ENCODE measurements at regions not wholly inside any gene's neighbourhood (a gene's known extent, or its start where the extent isn't known, plus 50 kb on each side); places are given as distances from the start of the nearest gene placed in this dataset.

GRCh38 chr10:130720235-130720634 lies 584.0 kb downstream of the GLRX3 start:
- H3K4me2 ChIP-seq (ENCODE audit: insufficient read depth, insufficient read length, low read length), result no peak overlapping the region
- H2BK5ac ChIP-seq (ENCODE audit: insufficient read length, low read length), result no peak overlapping the region
- no peak overlapping the region for H3K27ac ChIP-seq (ENCODE audit: insufficient read length, low read depth, low read length)
- H2AK5ac ChIP-seq (ENCODE audit: insufficient read length, low read length), result no peak overlapping the region
- no peaks in the 10 kb centered on the region for H3K4me1 ChIP-seq (ENCODE audit: insufficient read depth, low read length)
- no peak overlapping the region for H3K23ac ChIP-seq (ENCODE audit: insufficient read length, low read depth, low read length)
- Mint-ChIP-seq H3K9me3 (no peaks in the 10 kb centered on the region), H3K4me1 (no peaks in the 10 kb centered on the region; a peak in 1 of 4 replicates), H3K27me3 (ENCODE audit: low read depth) (no peaks in the 10 kb centered on the region), H3K27ac (no peak overlapping the region), H3K36me3 (ENCODE audit: insufficient read depth in 1 of 3, low read depth in 3 of 3) (no peaks in the 10 kb centered on the region), H3K4me3 (no peak overlapping the region)
- no peak overlapping the region for H3K9ac ChIP-seq (ENCODE audit: extremely low read depth, insufficient read length, low read length)
- no peak overlapping the region for H2AFZ ChIP-seq (ENCODE audit: low read length)
- H4K91ac ChIP-seq (ENCODE audit: insufficient read length, low read depth, low read length), result no peak overlapping the region
- H3K79me1 ChIP-seq (ENCODE audit: insufficient read depth, low read depth, low read length, poor library complexity, severe bottlenecking), result no peaks in the 10 kb centered on the region
- H2BK120ac ChIP-seq (ENCODE audit: low read depth, low read length, poor library complexity, severe bottlenecking), result no peak overlapping the region
- no peak overlapping the region for H3K18ac ChIP-seq (ENCODE audit: insufficient read length, low read depth, low read length)
- no peaks in the 10 kb centered on the region for H3K9me3 ChIP-seq (ENCODE audit: control insufficient read depth, low read depth, low read length)
- no CpG with 5 or more reads among the region's 5 CpGs for WGBS (ENCODE audit: extremely low coverage, insufficient read length, low lambda C conversion rate)
- no peak for DNase-seq
- H3K4ac ChIP-seq (ENCODE audit: low read depth, low read length), result no peak overlapping the region
- no peak overlapping the region for H3K14ac ChIP-seq (ENCODE audit: insufficient read depth, low read length)
- no peaks in the 10 kb centered on the region for H4K20me1 ChIP-seq (ENCODE audit: control insufficient read depth, insufficient read depth, insufficient read length)
- H2BK20ac ChIP-seq (ENCODE audit: low read depth, low read length, poor library complexity, severe bottlenecking), result no peak overlapping the region
- no peak overlapping the region for H4K5ac ChIP-seq (ENCODE audit: insufficient read length, low read depth, low read length)
- no peaks in the 10 kb centered on the region for H3K79me2 ChIP-seq (ENCODE audit: insufficient read depth, low read length)
- no peak overlapping the region for H3K56ac ChIP-seq (ENCODE audit: insufficient read length, low read depth, low read length)
- H3K23me2 ChIP-seq (ENCODE audit: insufficient read length, low read depth, low read length, poor library complexity, severe bottlenecking), result no peaks in the 10 kb centered on the region
- no peak for TF ChIP-seq CTCF (conservative IDR thresholded peaks at IDR 0.05)
- no peak overlapping the region for H3T11ph ChIP-seq (ENCODE audit: low read length)
- H2BK12ac ChIP-seq (ENCODE audit: insufficient read length, low read depth, low read length), result no peak overlapping the region
- H4K8ac ChIP-seq (replicated peaks; ENCODE audit: insufficient read length, low read depth, low read length), result no peak overlapping the region
- H2BK15ac ChIP-seq (ENCODE audit: low read depth, low read length), result no peak overlapping the region
- no peaks in the 10 kb centered on the region for H3K27me3 ChIP-seq (ENCODE audit: insufficient read depth, low read length)

Data from H9 (cell line).